AG10803 (cell line): ENCODE measurements at regions not wholly inside any gene's neighbourhood (a gene's known extent, or its start where the extent isn't known, plus 50 kb on each side); places are given as distances from the start of the nearest gene placed in this dataset.

Experiments
- DNase-seq: peaks from one replicate; pipeline ENCODE4 v3.0.0; 2010; ENCODE audit warnings: low read depth
- H3K4me3 ChIP-seq: 2 replicates; pipeline ENCODE4 v1.5.1; 2011; ENCODE audit warnings: mild to moderate bottlenecking, low read length, control low read depth
- TF ChIP-seq, protein P1 (sequence below): conservative IDR thresholded peaks from 2 replicates; pipeline ENCODE4 v1.5.1; 2011; ENCODE audit warnings: mild to moderate bottlenecking, low read length, control low read depth, inconsistent platforms

DNA sequence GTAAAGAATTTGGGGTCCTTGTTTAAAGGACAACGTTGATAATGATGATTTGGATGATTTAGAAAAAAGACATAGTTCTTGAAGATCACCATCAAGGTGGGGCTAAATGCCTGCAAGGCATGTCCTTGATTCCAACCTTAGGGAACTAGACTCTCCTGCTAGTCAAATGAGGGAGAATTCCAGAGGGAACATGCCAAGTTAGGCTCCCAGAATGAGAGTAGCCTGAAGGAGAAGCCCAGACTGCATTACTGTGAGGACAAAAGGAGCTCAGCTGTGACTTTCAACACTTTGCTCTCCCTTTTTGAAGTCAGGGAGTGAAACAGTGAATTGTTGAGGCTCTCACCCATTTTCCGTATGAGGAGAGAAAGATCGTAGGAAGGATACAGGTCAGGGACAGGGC is 95.2 kb upstream of the TBX3 start:
- no peak overlapping the region for H3K4me3 ChIP-seq
- TF ChIP-seq, protein P1, sequence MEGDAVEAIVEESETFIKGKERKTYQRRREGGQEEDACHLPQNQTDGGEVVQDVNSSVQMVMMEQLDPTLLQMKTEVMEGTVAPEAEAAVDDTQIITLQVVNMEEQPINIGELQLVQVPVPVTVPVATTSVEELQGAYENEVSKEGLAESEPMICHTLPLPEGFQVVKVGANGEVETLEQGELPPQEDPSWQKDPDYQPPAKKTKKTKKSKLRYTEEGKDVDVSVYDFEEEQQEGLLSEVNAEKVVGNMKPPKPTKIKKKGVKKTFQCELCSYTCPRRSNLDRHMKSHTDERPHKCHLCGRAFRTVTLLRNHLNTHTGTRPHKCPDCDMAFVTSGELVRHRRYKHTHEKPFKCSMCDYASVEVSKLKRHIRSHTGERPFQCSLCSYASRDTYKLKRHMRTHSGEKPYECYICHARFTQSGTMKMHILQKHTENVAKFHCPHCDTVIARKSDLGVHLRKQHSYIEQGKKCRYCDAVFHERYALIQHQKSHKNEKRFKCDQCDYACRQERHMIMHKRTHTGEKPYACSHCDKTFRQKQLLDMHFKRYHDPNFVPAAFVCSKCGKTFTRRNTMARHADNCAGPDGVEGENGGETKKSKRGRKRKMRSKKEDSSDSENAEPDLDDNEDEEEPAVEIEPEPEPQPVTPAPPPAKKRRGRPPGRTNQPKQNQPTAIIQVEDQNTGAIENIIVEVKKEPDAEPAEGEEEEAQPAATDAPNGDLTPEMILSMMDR = no peak
- no peak for DNase-seq

DNA sequence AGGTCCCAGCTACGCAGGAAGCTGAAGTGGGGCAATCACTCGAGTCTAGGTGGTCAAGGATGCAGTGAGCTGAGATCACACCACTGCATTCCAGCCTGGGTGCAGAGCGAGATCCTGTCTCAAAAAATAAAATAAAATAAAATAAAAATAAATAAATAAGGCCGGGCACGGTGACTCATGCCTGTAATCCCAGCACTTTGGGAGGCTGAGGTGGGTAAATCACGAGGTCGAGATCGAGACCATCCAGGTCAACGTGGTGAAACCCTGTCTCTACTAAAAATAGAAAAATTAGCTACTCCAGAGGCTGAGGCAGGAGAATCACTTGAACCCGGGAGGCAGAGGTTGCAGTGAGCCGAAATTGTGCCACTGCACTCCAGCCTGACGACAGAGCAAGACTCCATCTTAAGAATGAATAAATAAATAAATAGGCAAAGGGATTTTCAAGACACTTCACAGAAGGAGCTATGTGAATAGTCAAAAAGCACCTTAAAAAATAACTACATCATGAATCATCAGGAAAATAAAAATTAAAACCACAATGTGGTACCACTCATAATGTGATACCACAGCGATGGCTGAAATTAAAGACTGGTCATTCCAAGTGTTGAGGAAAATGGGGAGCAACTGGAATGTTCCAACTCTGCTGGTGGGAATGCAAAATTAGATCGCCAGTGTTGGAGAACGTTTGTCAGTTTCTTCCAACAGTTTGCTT is 92.9 kb upstream of the TBX3 start:
- peak; percentile 78 for DNase-seq
- TF ChIP-seq, protein P1 = no peak
- H3K4me3 ChIP-seq = no peak overlapping the region

DNA sequence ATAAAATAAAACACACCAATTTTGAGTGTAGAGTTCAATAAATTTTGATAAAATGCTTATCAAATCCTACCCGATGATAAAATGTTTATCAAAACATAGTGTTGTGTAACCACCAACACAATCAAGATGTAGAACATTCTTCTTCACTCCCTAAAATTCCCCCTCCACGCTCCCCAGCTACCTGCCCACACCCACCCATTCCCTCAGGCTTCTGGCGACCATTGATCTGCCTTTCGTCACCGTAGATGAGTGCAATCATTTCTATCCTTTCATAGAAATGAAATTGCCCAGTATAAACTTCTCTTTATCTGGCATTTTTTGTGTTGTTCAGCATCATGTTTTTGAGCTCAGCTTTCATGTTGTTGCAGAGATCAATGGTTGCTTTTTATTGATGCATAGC is 90.7 kb upstream of the TBX3 start:
- H3K4me3 ChIP-seq = no peak overlapping the region
- TF ChIP-seq, protein P1 = no peak

DNA sequence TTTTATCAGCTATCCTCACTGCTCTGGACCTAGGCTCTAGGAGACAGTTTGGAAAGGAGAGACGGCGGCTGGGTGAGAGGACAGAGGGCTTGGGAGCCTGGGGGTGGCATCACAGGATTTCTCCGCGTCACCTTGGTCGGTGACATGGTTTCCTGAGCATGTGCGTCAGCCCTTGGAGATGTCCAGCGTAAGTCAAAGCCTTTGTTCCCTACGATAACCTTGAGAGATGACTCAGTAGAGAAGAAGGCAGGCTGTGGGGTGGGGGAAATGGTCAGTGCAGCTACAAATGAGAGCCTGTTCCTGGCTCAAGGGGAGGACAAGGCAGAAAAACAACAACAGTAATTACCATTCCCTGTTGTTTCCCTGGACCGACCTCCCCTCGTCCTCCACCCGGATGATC is 90.2 kb upstream of the TBX3 start:
- no peak for DNase-seq
- TF ChIP-seq, protein P1 = no peak
- H3K4me3 ChIP-seq = no peak overlapping the region

More for the DNA sequence above, 90.7 kb upstream of the TBX3 start:
- no peak for DNase-seq

DNA sequence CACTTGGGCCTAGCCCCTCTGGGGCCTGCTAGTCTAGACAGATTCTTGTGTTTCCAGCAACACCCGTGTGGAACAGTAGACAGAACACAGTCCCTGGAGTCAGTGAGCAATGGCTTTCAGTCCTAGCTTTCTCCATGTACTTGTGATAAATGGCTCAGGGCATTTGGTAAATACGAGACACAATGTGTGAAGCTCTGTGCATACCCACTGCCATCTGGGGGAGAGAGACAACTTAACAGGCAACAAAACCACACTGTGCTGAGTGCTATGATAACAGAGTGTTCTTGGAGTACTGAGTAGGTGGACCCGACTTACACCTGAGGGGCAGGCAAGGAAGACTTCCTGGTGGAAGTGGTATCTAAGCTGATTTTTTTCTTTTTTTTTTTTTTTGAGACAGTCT is 86.3 kb upstream of the TBX3 start:
- H3K4me3 ChIP-seq = no peak overlapping the region
- no peak for DNase-seq
- TF ChIP-seq, protein P1 = no peak

DNA sequence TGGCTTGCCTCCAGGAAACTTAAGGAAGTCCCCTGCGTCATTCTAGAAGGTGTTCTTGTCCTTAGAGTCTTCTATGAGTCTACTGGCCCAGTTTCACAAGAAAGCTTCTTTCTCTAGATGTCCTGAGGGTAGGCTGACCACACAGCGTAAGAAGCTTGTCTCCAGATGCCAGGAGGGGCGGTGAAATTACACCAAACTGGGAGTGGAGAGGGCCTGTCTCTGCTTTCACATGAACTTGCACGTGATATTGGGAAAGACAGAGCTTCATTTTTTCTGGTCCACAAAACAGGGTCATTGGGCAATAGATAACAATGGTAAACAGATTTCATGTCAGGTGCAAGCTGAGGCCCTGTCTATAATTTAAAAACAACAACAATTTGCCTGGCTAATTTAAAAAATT is 85.7 kb upstream of the TBX3 start:
- TF ChIP-seq, protein P1 = no peak
- DNase-seq = peak; percentile 86

DNA sequence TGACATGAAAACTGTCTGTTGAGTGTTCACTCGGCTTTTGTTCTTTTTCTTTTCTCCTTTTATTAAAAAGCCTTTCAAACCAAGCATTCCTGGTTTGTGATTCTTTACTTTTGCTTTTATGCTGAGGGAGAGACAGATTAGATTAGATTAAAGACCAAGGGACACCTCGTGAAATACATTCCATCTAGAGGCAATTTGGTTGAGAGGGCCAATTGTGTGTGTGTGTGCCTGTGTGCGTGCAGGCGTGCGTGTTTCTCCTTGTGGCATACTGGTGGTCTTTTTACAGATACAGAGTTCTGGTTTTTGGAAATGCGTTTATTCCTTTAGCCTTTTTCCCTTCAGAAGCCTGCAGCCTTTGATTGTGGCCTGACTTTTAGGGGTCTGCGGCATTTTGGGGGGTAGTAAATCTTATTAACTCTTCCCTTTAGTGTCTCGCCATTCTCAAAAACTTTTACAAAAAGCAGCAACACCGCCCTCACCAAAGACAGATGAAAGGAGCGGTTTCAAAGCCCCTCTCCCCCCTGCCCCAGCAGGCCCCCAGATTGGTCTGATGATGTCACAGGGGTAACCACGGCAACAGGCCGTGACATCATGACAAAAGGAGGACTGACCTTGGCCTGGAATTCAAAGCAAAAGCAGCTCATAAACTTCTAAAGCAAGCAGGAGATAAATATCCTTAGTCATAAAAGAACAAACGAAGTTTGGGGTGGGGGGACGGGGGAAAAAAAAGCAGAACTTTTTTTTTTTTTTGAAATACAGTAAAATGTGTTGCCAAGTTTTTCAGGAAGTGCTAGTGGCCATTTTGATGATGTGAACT is 84.1 kb upstream of the TBX3 start:
- no peak overlapping the region for H3K4me3 ChIP-seq
- TF ChIP-seq, protein P1 = no peak
- DNase-seq = no peak

More for the DNA sequence above, 85.7 kb upstream of the TBX3 start:
- H3K4me3 ChIP-seq = no peak overlapping the region
